Gastroesophageal sphincter (tissue), 3 donors: ENCODE measurements at regions not wholly inside any gene's neighbourhood (a gene's known extent, or its start where the extent isn't known, plus 50 kb on each side); places are given as distances from the start of the nearest gene placed in this dataset.

Source experiments
- CTCF ChIP-seq, 4 experiments: fragments of 200-600 bp in 2 of 4; fragments of 450-650 bp in 2 of 4; sonication (generic) in 1 of 4; IDR thresholded peaks; one replicate each; pipeline ENCODE4 v1.5.1; 2017 to 2019; ENCODE audit warnings: antibody characterized with exemption in 4 of 4, mild to moderate bottlenecking in 2 of 4, moderate library complexity in 2 of 4
- EP300 ChIP-seq: sonication (generic); formaldehyde crosslinking; IDR thresholded peaks from one replicate; pipeline ENCODE4 v1.6.1; 2017; ENCODE audit warnings: antibody characterized with exemption, mild to moderate bottlenecking
- POLR2AphosphoS5 ChIP-seq: sonication (generic); formaldehyde crosslinking; IDR thresholded peaks from one replicate; pipeline ENCODE4 v1.6.1; 2017; ENCODE audit warnings: antibody characterized with exemption

- TF ChIP-seq CTCF (IDR thresholded peaks at IDR 0.05) (no peak), EP300 (no peak), POLR2AphosphoS5 (no peak)
Measured at GRCh38 chr4:181741513-181741912, 501.7 kb upstream of the TENM3 start.
